Mesothelial cell of epicardium (in vitro differentiated cells): ENCODE measurements at regions not wholly inside any gene's neighbourhood (a gene's known extent, or its start where the extent isn't known, plus 50 kb on each side); places are given as distances from the start of the nearest gene placed in this dataset.

Experiments
- DNase-seq, 2 experiments: peaks; one replicate each; pipeline ENCODE4 v3.0.0; 2021; ENCODE audit warnings: low spot score in 2 of 2; ENCODE audit not compliant: unreplicated experiment in 2 of 2
- H3K27ac Mint-ChIP-seq: 2 replicates; pipeline ENCODE4 v1.8.0; 2021; ENCODE audit warnings: mixed read lengths
- H3K27me3 Mint-ChIP-seq: 2 replicates; pipeline ENCODE4 v1.8.0; 2021; ENCODE audit warnings: low read depth, mixed read lengths
- H3K36me3 Mint-ChIP-seq: 2 replicates; pipeline ENCODE4 v1.8.0; 2021; ENCODE audit warnings: mixed read lengths
- H3K4me1 Mint-ChIP-seq: 2 replicates; pipeline ENCODE4 v1.8.0; 2021; ENCODE audit warnings: mixed read lengths
- H3K4me3 Mint-ChIP-seq: 2 replicates; pipeline ENCODE4 v1.8.0; 2021; ENCODE audit warnings: mild to moderate bottlenecking, moderate library complexity, mixed read lengths
- H3K9me3 Mint-ChIP-seq: 2 replicates; pipeline ENCODE4 v1.8.0; 2021; ENCODE audit warnings: mixed read lengths
- TF ChIP-seq, protein P1 (sequence below): fragments of 200-600 bp; sonication (generic); IDR thresholded peaks from one replicate; pipeline ENCODE4 v1.5.0; 2021; ENCODE audit warnings: antibody characterized with exemption; ENCODE audit not compliant: unreplicated experiment

DNA sequence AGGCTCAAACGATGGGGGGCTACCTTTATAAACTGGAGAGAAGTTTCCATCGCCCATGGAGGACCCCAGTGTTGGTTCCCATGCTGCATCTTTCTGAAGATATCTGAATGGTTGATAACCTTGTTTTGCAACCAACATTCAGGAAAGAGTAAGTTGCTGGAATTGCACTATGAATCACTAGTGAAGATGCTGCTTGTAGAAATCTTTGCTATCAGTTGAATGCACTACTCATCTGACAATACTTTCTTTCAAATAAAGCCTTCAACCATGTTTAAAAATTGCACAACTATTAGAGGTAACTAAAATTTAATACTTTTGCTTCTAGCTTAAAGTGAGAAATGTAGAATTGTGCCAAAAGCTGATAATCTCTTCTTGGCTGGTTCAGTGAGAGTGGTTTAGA, 86.8 kb upstream of the HIVEP3 start:
- no peaks in the 10 kb centered on the region for H3K36me3 Mint-ChIP-seq
- H3K27ac Mint-ChIP-seq, result no peak overlapping the region
- DNase-seq, result no peak
- TF ChIP-seq, protein P1, sequence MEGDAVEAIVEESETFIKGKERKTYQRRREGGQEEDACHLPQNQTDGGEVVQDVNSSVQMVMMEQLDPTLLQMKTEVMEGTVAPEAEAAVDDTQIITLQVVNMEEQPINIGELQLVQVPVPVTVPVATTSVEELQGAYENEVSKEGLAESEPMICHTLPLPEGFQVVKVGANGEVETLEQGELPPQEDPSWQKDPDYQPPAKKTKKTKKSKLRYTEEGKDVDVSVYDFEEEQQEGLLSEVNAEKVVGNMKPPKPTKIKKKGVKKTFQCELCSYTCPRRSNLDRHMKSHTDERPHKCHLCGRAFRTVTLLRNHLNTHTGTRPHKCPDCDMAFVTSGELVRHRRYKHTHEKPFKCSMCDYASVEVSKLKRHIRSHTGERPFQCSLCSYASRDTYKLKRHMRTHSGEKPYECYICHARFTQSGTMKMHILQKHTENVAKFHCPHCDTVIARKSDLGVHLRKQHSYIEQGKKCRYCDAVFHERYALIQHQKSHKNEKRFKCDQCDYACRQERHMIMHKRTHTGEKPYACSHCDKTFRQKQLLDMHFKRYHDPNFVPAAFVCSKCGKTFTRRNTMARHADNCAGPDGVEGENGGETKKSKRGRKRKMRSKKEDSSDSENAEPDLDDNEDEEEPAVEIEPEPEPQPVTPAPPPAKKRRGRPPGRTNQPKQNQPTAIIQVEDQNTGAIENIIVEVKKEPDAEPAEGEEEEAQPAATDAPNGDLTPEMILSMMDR, result no peak
- H3K4me1 Mint-ChIP-seq, result peaks cover 2% of the 10 kb centered on the region
- H3K9me3 Mint-ChIP-seq, result no peaks in the 10 kb centered on the region
- H3K4me3 Mint-ChIP-seq, result no peak overlapping the region
- peaks cover 3% of the 10 kb centered on the region for H3K27me3 Mint-ChIP-seq

DNA sequence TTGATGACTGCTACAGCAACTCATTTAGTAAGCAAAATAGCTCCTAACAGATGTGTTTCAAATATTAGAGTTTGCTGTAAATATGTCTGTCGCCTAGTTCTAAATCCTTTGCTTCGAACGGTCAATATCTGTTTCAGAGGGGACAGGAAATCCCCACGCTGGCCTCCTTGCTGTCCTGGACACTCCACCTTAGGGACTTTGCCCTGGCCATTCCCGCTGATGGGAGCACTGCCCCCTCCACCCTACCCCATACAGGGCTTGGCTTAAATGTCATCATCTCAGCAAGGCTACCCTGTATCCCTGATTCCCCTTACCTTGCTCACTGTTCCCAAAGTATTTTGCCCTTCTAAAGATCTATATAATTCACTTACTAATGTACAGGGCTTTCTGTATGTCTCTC, 86.1 kb upstream of the HIVEP3 start:
- TF ChIP-seq, protein P1, result no peak
- DNase-seq, result no peak
- H3K27ac Mint-ChIP-seq, result no peak overlapping the region
- H3K9me3 Mint-ChIP-seq, result no peaks in the 10 kb centered on the region
- H3K36me3 Mint-ChIP-seq, result no peaks in the 10 kb centered on the region
- no peak overlapping the region for H3K4me3 Mint-ChIP-seq
- peaks cover 2% of the 10 kb centered on the region for H3K4me1 Mint-ChIP-seq
- peaks cover 3% of the 10 kb centered on the region for H3K27me3 Mint-ChIP-seq

DNA sequence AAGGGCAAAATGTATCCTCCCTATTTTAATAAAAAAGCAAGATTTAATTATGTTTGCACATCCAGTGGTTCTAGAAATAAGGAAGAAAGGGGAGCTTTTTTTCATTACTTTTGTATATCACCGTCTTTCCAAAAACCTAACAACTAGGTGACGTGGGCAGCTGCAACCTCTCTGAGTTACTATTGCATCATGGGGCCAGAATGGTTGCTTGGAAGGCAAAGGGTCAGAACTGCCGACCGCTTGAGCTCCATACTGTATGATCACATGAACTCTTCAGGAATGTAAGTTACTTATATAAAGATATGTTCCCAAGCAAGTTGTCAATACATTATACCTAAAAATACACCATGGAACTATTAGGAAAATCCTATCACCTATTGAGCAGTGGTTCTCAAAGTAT, 85.6 kb upstream of the HIVEP3 start:
- DNase-seq, result no peak
- Mint-ChIP-seq H3K4me1 (peaks cover 2% of the 10 kb centered on the region), H3K4me3 (no peak overlapping the region), H3K27me3 (peaks cover under 1% of the 10 kb centered on the region), H3K27ac (no peak overlapping the region), H3K36me3 (no peaks in the 10 kb centered on the region), H3K9me3 (no peaks in the 10 kb centered on the region)
- TF ChIP-seq, protein P1, result no peak

DNA sequence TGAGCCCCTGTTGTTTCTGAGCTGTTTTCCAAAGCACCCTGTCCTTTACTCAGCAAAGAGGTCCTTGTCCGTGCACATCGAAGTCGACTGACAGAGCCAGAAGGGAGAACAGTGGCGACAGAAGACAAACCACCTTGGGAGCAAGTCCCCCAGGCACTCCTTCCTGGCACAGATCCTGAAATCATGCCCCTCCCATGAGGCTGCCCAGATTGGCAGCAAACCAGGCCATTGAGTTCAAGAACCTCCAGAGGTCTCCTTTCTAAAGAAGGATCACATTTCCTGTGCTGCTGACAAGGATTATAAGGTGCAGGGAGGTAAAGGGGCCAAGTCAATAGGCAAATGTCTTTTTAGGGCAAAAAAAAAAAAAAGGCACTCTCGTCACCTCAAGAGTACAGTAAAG, 84.7 kb upstream of the HIVEP3 start:
- Mint-ChIP-seq H3K4me3 (no peak overlapping the region), H3K9me3 (no peaks in the 10 kb centered on the region)
- no peak for DNase-seq

DNA sequence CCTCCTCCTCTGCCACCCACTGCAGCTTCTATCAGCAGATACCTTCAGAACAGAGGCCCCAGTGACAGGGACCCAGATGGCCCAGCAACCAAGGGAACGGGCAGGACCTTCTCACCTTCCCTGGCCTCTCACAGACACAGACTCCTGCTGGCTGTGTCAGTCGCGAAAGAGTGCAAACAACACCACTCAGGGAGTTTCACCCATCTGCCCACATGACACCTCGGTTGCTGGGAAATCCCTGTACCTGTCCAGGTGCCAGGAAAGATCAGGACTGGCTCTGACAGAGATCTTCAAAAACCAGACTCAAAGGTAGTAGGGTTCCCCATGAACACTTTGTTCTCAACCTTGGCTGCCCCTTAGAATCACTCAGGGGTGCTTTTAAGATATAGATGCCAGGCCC, 83.5 kb upstream of the HIVEP3 start:
- H3K4me1 Mint-ChIP-seq, result peaks cover 2% of the 10 kb centered on the region
- H3K27ac Mint-ChIP-seq, result no peak overlapping the region
- H3K4me3 Mint-ChIP-seq, result no peak overlapping the region
- DNase-seq, result no peak
- H3K36me3 Mint-ChIP-seq, result no peaks in the 10 kb centered on the region
- no peaks in the 10 kb centered on the region for H3K9me3 Mint-ChIP-seq
- no peaks in the 10 kb centered on the region for H3K27me3 Mint-ChIP-seq
- TF ChIP-seq, protein P1, result no peak

More for the DNA sequence above, 84.7 kb upstream of the HIVEP3 start:
- peaks cover 2% of the 10 kb centered on the region for H3K4me1 Mint-ChIP-seq
- no peaks in the 10 kb centered on the region for H3K36me3 Mint-ChIP-seq
- TF ChIP-seq, protein P1, result no peak
- no peaks in the 10 kb centered on the region for H3K27me3 Mint-ChIP-seq
- H3K27ac Mint-ChIP-seq, result no peak overlapping the region

DNA sequence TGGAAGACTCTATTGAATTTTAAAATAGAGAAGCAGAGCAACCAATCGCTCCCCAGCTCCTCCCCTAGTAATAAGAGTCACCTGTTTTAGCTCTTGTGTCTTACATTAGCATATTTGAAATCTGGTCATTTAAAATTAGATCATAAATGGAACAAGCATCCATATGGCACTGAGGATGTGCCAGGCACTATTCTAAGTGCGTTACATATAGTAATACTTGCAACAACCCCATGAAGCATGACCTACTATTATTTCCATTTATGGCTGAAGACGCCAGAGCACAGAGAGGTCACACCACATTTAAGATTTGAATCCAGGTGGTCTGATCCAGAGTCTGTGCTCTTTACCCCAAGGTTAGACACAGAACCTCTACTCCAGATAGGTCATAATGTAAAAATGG, 82.0 kb upstream of the HIVEP3 start:
- Mint-ChIP-seq H3K4me3 (no peak overlapping the region), H3K27ac (no peak overlapping the region), H3K9me3 (no peaks in the 10 kb centered on the region), H3K27me3 (no peaks in the 10 kb centered on the region), H3K36me3 (no peaks in the 10 kb centered on the region), H3K4me1 (peaks cover 2% of the 10 kb centered on the region)
- no peak for DNase-seq
- TF ChIP-seq, protein P1, result no peak
